AG10803 (cell line): ENCODE measurements at regions not wholly inside any gene's neighbourhood (a gene's known extent, or its start where the extent isn't known, plus 50 kb on each side); places are given as distances from the start of the nearest gene placed in this dataset.

Experiments
- DNase-seq: peaks from one replicate; pipeline ENCODE4 v3.0.0; 2010; ENCODE audit warnings: low read depth
- H3K4me3 ChIP-seq: 2 replicates; pipeline ENCODE4 v1.5.1; 2011; ENCODE audit warnings: mild to moderate bottlenecking, low read length, control low read depth
- TF ChIP-seq, protein P1 (sequence below): conservative IDR thresholded peaks from 2 replicates; pipeline ENCODE4 v1.5.1; 2011; ENCODE audit warnings: mild to moderate bottlenecking, low read length, control low read depth, inconsistent platforms

DNA sequence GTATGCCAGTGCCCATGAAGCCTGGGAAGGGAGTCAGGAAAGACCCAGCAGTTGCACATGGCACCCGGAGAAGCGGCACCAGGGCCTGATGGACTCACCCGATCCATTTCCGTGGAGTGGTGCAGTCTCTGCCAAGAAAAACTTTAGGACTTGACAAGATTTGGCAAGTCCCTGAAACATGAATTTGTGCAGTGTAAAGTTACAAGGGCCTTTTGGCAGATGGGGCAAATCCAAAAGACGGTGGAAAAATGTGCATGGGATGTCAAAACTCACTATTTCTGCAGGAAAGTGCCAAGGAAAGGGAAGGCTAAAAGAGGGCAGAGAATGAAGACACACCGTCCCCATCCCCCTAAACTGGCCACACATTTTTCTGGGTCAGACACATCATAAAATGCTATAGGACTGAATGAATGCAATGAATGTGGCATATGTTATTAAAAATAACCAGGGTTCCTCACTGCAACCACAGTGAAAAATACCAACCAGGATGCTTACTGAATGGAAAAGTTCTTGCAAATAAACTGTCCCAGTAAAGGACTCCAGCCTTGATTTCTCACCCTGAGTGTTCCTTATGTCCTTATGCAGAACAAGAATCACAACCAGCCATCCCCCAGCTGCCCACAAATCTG is 173.5 kb upstream of the SIX2 start:
- DNase-seq, result peak; percentile 87
- TF ChIP-seq, protein P1, sequence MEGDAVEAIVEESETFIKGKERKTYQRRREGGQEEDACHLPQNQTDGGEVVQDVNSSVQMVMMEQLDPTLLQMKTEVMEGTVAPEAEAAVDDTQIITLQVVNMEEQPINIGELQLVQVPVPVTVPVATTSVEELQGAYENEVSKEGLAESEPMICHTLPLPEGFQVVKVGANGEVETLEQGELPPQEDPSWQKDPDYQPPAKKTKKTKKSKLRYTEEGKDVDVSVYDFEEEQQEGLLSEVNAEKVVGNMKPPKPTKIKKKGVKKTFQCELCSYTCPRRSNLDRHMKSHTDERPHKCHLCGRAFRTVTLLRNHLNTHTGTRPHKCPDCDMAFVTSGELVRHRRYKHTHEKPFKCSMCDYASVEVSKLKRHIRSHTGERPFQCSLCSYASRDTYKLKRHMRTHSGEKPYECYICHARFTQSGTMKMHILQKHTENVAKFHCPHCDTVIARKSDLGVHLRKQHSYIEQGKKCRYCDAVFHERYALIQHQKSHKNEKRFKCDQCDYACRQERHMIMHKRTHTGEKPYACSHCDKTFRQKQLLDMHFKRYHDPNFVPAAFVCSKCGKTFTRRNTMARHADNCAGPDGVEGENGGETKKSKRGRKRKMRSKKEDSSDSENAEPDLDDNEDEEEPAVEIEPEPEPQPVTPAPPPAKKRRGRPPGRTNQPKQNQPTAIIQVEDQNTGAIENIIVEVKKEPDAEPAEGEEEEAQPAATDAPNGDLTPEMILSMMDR, result no peak
- H3K4me3 ChIP-seq, result no peak overlapping the region

DNA sequence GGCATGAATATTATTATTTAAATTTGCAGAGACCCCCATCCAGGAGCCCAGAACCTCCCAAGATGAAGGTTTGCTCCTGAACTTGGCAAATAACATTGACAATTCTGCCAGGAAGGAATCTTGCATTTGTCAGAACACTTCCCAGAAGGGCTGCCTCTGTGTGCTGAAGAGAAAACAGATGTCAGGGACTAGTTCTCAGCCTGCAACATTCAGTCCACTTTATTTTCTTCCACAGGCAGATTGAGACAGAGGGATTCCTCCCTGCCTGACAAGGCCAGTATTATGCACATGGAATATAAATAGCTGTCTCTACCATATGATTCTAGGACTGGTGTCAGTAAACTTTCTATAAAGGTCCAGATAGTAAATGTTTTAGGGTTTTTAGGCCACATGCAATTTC is 171.5 kb upstream of the SIX2 start:
- DNase-seq, result peak; percentile 88
- TF ChIP-seq, protein P1, result no peak
- no peak overlapping the region for H3K4me3 ChIP-seq

DNA sequence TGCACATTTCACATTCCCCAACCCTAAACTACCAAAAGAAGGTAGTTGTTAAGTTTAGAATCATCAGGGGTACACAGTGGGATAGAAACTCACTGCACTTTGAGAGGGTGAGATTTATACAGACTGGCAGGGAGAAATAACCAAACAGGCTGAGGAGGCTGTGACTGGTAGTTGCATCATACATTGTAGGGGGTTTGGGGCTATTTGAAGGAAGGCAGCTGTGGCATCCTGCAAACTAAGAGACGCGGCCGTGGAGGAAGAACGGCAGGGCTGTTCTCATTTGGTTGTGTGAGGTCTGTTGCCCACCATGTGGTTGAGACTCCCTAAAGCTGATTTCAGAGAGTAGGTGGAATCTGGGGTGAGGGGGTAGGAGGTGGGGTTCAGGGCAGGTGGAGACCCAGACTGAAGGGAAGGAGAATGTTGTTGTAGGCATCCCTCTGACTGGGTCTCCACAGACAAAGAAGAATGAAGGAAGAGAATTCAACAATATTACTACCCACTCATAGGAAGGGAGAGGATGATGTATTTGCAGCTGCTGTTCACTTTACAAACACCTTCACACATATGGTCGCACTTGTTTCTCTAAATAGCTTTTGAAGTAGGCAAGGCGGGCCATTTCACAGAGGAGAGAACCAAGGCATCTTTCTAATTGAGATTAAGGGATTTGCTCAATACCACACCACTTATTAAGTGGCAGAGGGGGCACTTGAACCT is 170.9 kb upstream of the SIX2 start:
- TF ChIP-seq, protein P1, result no peak
- H3K4me3 ChIP-seq, result no peak overlapping the region
- DNase-seq, result peak; percentile 75

DNA sequence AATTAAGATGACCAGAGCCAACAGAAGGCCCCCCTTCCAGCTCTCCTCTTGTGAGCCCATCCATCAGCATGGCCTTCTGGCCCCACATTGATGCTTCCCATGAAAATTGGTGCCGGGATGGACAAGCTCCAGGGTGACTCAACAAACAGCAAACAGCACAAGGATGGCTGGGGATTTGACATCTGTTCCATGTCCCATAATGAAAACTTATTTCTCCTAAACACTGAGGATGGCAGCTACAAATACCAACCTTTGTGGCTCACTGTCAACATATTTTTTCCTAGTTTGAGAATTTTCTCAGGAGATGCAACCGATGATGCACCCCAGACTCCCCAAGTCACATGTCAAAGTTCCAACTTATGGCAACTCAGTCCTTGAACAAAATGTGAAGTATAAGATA is 169.6 kb upstream of the SIX2 start:
- peak; percentile 95 for DNase-seq
- TF ChIP-seq, protein P1, result no peak
- no peak overlapping the region for H3K4me3 ChIP-seq

DNA sequence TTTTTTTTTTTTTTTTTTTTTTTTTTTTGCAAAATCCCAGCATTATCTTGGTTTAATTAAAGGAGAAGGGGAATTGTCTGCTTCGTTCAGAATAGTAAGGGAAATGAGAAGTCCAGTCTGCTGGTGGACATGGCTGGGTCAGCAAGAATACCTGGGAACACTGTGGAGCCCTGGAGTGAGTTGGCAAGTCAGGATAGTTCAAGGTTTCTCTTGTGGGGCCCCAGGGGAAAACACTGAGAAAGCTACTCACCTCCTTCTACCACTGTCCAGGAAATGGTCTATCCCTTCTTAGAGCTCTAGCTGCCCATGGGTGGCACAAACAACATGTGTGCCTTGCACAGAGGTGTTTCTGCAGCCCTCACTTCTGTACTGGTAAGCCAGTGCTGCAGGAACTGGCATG is 169.1 kb upstream of the SIX2 start:
- no peak overlapping the region for H3K4me3 ChIP-seq
- DNase-seq, result no peak
- TF ChIP-seq, protein P1, result no peak

DNA sequence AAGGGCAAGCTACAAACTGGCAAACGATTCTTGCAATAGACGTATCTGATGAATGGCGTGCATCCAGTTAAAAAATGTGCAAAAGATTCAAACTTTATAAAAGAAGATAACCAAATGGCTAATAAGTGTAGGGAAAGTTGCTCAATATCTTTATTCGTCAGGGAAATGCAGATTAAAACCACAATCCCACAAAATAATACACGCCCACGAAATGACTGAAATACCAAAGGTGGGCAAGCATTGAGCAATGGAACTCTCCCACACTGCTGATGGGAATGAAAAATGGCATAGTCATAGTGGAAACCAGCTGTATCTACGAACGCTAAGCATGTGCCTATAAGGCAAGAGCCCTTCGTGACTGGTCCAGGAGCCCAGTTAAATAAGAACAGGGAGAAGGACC is 168.6 kb upstream of the SIX2 start:
- TF ChIP-seq, protein P1, result no peak
- no peak overlapping the region for H3K4me3 ChIP-seq
- peak; percentile 100 for DNase-seq

DNA sequence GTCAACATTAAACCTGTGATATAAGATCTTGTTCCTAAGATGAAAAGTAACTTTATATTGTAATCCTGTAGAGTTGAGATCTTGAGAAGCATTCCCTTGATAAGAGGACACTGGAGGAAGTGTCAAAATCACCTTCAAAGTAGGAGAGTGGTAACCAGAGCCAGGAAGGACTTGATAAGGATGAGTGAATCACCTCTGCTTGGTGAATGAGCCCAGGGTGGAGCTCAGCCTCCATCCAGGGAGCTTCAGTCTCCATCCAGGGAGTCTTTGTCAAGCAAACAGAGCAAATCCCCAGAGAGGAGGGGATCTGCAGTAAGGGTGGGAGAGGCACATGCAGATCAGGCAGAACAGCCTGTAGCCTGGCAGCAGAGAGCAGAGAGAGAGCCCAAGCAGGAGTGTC is 167.1 kb upstream of the SIX2 start:
- H3K4me3 ChIP-seq, result no peak overlapping the region
- TF ChIP-seq, protein P1, result no peak
- no peak for DNase-seq
